ENCODE measurements at regions not wholly inside any gene's neighbourhood (a gene's known extent, or its start where the extent isn't known, plus 50 kb on each side); places are given as distances from the start of the nearest gene placed in this dataset.

- DNase-seq (ENCODE audit: low read depth) = no peak
Observed at GRCh38 chr13:42658019-42658418, 84.1 kb downstream of the TNFSF11 start.

GRCh38 chr13:42660333-42660965, 86.5 kb downstream of the TNFSF11 start:
- DNase-seq (ENCODE audit: low read depth) = no peak

- DNase-seq (ENCODE audit: low read depth) = no peak
Observed at GRCh38 chr13:42667638-42668037, 93.7 kb downstream of the TNFSF11 start.

GRCh38 chr13:42671502-42671901, 97.5 kb downstream of the TNFSF11 start:
- DNase-seq (ENCODE audit: low read depth) = no peak

GRCh38 chr13:42673677-42674076, 99.7 kb downstream of the TNFSF11 start:
- no peak for DNase-seq (ENCODE audit: low read depth)

- DNase-seq (ENCODE audit: low read depth) = no peak
Observed at GRCh38 chr13:42680748-42681147, 100.6 kb upstream of the FAM216B start.

GRCh38 chr13:42681326-42682100, 99.9 kb upstream of the FAM216B start:
- DNase-seq (ENCODE audit: low read depth) = no peak

- no peak for DNase-seq (ENCODE audit: low read depth)
Observed at GRCh38 chr13:42684226-42684625, 97.2 kb upstream of the FAM216B start.

- no peak for DNase-seq (ENCODE audit: low read depth)
Observed at GRCh38 chr13:42685751-42686150, 95.6 kb upstream of the FAM216B start.

GRCh38 chr13:42686165-42686564, 95.2 kb upstream of the FAM216B start:
- DNase-seq (ENCODE audit: low read depth) = no peak

GRCh38 chr13:42688821-42689220, 92.6 kb upstream of the FAM216B start:
- no peak for DNase-seq (ENCODE audit: low read depth)

- peak; percentile 2 for DNase-seq (ENCODE audit: low read depth)
Observed at GRCh38 chr13:42696191-42696590, 85.2 kb upstream of the FAM216B start.

GRCh38 chr13:42699912-42700311, 81.5 kb upstream of the FAM216B start:
- no peak for DNase-seq (ENCODE audit: low read depth)

- no peak for DNase-seq (ENCODE audit: low read depth)
Observed at GRCh38 chr13:42702716-42703115, 78.7 kb upstream of the FAM216B start.

GRCh38 chr13:42703740-42704139, 77.6 kb upstream of the FAM216B start:
- no peak for DNase-seq (ENCODE audit: low read depth)

GRCh38 chr13:42706286-42706685, 75.1 kb upstream of the FAM216B start:
- DNase-seq (ENCODE audit: low read depth) = no peak

GRCh38 chr13:42707048-42707447, 74.3 kb upstream of the FAM216B start:
- DNase-seq (ENCODE audit: low read depth) = no peak

GRCh38 chr13:42707586-42707985, 73.8 kb upstream of the FAM216B start:
- DNase-seq (ENCODE audit: low read depth) = no peak

GRCh38 chr13:42708391-42708790, 73.0 kb upstream of the FAM216B start:
- no peak for DNase-seq (ENCODE audit: low read depth)

- DNase-seq (ENCODE audit: low read depth) = no peak
Observed at GRCh38 chr13:42709276-42709675, 72.1 kb upstream of the FAM216B start.

- no peak for DNase-seq (ENCODE audit: low read depth)
Observed at GRCh38 chr13:42715909-42716308, 65.5 kb upstream of the FAM216B start.

GRCh38 chr13:42717176-42717575, 64.2 kb upstream of the FAM216B start:
- no peak for DNase-seq (ENCODE audit: low read depth)

- DNase-seq (ENCODE audit: low read depth) = peak; percentile 61
Observed at GRCh38 chr13:42720113-42720857, 61.1 kb upstream of the FAM216B start.

Measured in HS-27A (cell line).